ENCODE measurements at regions not wholly inside any gene's neighbourhood (a gene's known extent, or its start where the extent isn't known, plus 50 kb on each side); places are given as distances from the start of the nearest gene placed in this dataset.

DNA sequence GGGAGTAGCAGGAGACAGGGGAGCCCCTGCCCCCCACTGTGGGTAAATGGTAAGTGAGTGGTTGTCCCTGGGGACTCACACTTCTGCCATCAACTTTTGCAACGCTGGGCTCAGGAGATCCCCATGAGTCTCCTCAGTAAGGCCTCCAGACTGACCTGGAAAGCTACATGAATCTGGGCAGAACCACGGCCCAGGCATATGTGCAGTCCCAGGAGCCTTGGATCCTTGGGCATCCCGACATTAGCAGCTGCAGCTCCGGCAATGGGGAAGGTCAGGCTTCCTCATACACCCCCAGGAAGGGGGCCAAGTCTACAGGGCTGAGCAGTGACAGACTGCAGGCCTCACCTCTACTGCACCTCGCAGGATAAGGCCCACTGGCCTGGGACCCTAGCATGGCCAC lies 868.7 kb upstream of the ADGRL4 start:
- TF ChIP-seq POLR2A (IDR thresholded peaks at IDR 0.05) (no peak), CTCF (IDR thresholded peaks at IDR 0.05) (no peak)

All from right lobe of liver (tissue), 4 donors.